Omental fat pad (tissue), 3 donors: ENCODE measurements at regions not wholly inside any gene's neighbourhood (a gene's known extent, or its start where the extent isn't known, plus 50 kb on each side); places are given as distances from the start of the nearest gene placed in this dataset. TPM values are rescaled to one million over a fixed set of nuclear protein-coding genes. Genes with fewer than 3 reads are reported as not detected.

Source experiments
- ATAC-seq: fragments of 150-250 bp; one replicate; pipeline ENCODE4 v1.9.1; 2016; ENCODE audit warnings: mild to moderate bottlenecking, moderate library complexity; ENCODE audit not compliant: low FRiP score
- DNase-seq: peaks from one replicate; pipeline ENCODE4 v3.0.0-alpha.2; 2019; ENCODE audit warnings: low spot score
- CTCF ChIP-seq, 3 donors: fragments of 450-650 bp; IDR thresholded peaks; one replicate each; pipeline ENCODE4 v1.5.1; 2016 to 2017; ENCODE audit warnings: antibody characterized with exemption in 3 of 3, mild to moderate bottlenecking in 3 of 3, moderate library complexity in 2 of 3
- small RNA-seq: library from RNA; depleted of rRNA; stranded (forward); fragments of <200 nt; gene quantifications from one replicate; pipeline ENCODE3, GENCODE V24; 2016

DNA sequence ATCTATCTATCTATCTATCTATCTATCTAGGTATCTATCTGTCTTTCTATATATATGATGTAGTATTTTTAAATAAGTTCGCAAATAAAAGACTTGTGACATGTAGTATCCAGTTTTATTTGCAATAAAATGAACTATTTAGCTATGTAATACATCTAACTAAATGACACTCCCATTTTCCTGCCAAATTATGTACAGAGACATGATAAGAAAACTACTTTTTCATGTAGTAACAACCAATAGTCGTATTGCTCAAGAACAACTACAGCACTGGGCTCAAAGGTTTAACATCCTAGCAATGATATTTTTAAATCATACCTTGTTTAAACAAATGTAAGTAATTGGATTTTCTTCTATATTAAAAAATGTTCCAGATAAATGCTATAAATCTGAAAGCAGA, 55.5 kb upstream of the FLRT2 start:
- no peak for ATAC-seq
- DNase-seq, result no peak
- TF ChIP-seq CTCF (IDR thresholded peaks at IDR 0.05), result no peak

DNA sequence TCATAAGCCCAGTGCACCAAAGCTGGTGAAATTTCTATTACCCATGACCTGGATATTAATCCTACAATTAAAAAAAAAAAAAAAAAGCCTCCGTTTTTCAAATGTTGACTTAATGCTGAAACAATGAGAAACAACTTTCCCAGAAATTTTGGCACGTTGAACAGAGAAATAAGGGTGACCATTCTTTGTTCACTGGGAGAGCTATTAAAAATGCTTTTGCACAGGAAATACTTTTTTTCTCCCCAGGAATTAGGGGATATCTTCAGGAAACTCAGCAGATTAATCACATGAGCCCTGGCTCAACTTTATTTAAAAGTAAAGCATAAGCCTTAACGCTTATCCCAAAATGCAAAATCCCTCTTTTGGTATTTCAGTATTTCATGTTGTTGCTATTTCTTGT, 54.8 kb upstream of the FLRT2 start:
- no peak for TF ChIP-seq CTCF (IDR thresholded peaks at IDR 0.05)
- DNase-seq, result no peak
- ATAC-seq, result no peak

- TF ChIP-seq CTCF (IDR thresholded peaks at IDR 0.05), result no peak
- ATAC-seq (no peak), DNase-seq (no peak)
Observed at GRCh38 chr14:85479306-85479705, 50.6 kb upstream of the FLRT2 start.

- TF ChIP-seq CTCF (IDR thresholded peaks at IDR 0.05), result no peak
- DNase-seq (no peak), ATAC-seq (no peak)
Observed at GRCh38 chr14:85479771-85480170, 50.2 kb upstream of the FLRT2 start.

Small RNA genes lying in the stretch of these regions (small RNA-seq; reads per million reads assigned to genes)
- gene AL161713.1 (not detected), gene AL163642.1 (not detected), gene RF00017 (not detected), gene RNU6-976P (not detected), gene RNU6ATAC28P (not detected), gene RNU7-51P (not detected)
